ENCODE measurements at regions not wholly inside any gene's neighbourhood (a gene's known extent, or its start where the extent isn't known, plus 50 kb on each side); places are given as distances from the start of the nearest gene placed in this dataset.
"Not testable (repeated sequence)": the region's sequence is repeated elsewhere in the genome, so short reads cannot be mapped to it uniquely, and the experiment has no call there.

- not testable (repeated sequence) for DNase-seq
Observed at GRCh38 chr13:70981219-70981618, 873.0 kb upstream of the KLHL1 start.

- no peak for DNase-seq
Observed at GRCh38 chr13:70969321-70969720, 861.1 kb upstream of the KLHL1 start.

GRCh38 chr13:70967564-70967963 is 859.3 kb upstream of the KLHL1 start:
- DNase-seq: no peak

- no peak for DNase-seq
Observed at GRCh38 chr13:70964874-70965273, 856.6 kb upstream of the KLHL1 start.

- no peak for DNase-seq
Observed at GRCh38 chr13:70964124-70964523, 855.9 kb upstream of the KLHL1 start.

GRCh38 chr13:70960841-70961443 is 852.7 kb upstream of the KLHL1 start:
- DNase-seq: no peak

GRCh38 chr13:70959035-70959775 is 851.0 kb upstream of the KLHL1 start:
- DNase-seq: no peak

GRCh38 chr13:70955887-70956286 is 847.6 kb upstream of the KLHL1 start:
- no peak for DNase-seq

- no peak for DNase-seq
Observed at GRCh38 chr13:70950664-70951063, 842.4 kb upstream of the KLHL1 start.

GRCh38 chr13:70945506-70945905 is 837.3 kb upstream of the KLHL1 start:
- no peak for DNase-seq

GRCh38 chr13:70941454-70941853 is 833.2 kb upstream of the KLHL1 start:
- DNase-seq: no peak

- no peak for DNase-seq
Observed at GRCh38 chr13:70938462-70938861, 830.2 kb upstream of the KLHL1 start.

- no peak for DNase-seq
Observed at GRCh38 chr13:70932511-70932910, 824.3 kb upstream of the KLHL1 start.

GRCh38 chr13:70923863-70924752 is 815.9 kb upstream of the KLHL1 start:
- DNase-seq: no peak

- DNase-seq: no peak
Observed at GRCh38 chr13:70911286-70911685, 803.0 kb upstream of the KLHL1 start.

GRCh38 chr13:70908795-70909194 is 800.5 kb upstream of the KLHL1 start:
- no peak for DNase-seq

- no peak for DNase-seq
Observed at GRCh38 chr13:70905035-70905434, 796.8 kb upstream of the KLHL1 start.

- no peak for DNase-seq
Observed at GRCh38 chr13:70896136-70896535, 787.9 kb upstream of the KLHL1 start.

- no peak for DNase-seq
Observed at GRCh38 chr13:70895599-70895998, 787.3 kb upstream of the KLHL1 start.

- no peak for DNase-seq
Observed at GRCh38 chr13:70894258-70894657, 786.0 kb upstream of the KLHL1 start.

GRCh38 chr13:70893832-70894231 is 785.6 kb upstream of the KLHL1 start:
- no peak for DNase-seq

GRCh38 chr13:70890289-70890688 is 782.0 kb upstream of the KLHL1 start:
- no peak for DNase-seq

GRCh38 chr13:70889163-70889562 is 780.9 kb upstream of the KLHL1 start:
- no peak for DNase-seq

GRCh38 chr13:70884196-70884595 is 775.9 kb upstream of the KLHL1 start:
- no peak for DNase-seq

Measured in T-helper 9 cell (primary cell).